CD14-positive monocyte (primary cell): ENCODE measurements at regions not wholly inside any gene's neighbourhood (a gene's known extent, or its start where the extent isn't known, plus 50 kb on each side); places are given as distances from the start of the nearest gene placed in this dataset.

Experiments used
- DNase-seq, 3 donors: peaks; one replicate each; pipeline ENCODE4 v3.0.0-alpha.2; 2011 to 2022
- H2AFZ ChIP-seq: 2 replicates; pipeline ENCODE4 v1.6.0; 2012; ENCODE audit warnings: mild to moderate bottlenecking, low read depth, low read length, inconsistent platforms; ENCODE audit not compliant: insufficient read depth, poor library complexity, severe bottlenecking
- H3K27ac ChIP-seq, 2 donors: 1 replicate in 1 of 2; 2 replicates in 1 of 2; pipeline ENCODE4 v1.5.1; 2012 to 2013; ENCODE audit warnings: low read length in 2 of 2, control low read depth in 1 of 2, inconsistent platforms in 1 of 2, low read depth in 1 of 2, mild to moderate bottlenecking in 1 of 2
- H3K27me3 ChIP-seq, 2 donors: one replicate each; pipeline versions ENCODE4 v1.6.0 to v1.6.1; 2011 to 2013; ENCODE audit warnings: low read length in 2 of 2; ENCODE audit not compliant: control insufficient read depth in 2 of 2, insufficient read depth in 2 of 2
- H3K36me3 ChIP-seq, 2 donors: replicated peaks in 1 of 2; 1 replicate in 1 of 2; 2 replicates in 1 of 2; pipeline versions ENCODE4 v1.5.1 to v1.6.1; 2012 to 2013; ENCODE audit warnings: low read length in 2 of 2, control low read depth in 1 of 2, inconsistent platforms in 1 of 2, mild to moderate bottlenecking in 1 of 2; ENCODE audit not compliant: insufficient read depth in 2 of 2, control insufficient read depth in 1 of 2
- H3K4me1 ChIP-seq, 2 donors: 1 replicate in 1 of 2; 2 replicates in 1 of 2; pipeline versions ENCODE4 v1.5.1 to v1.6.1; 2012 to 2013; ENCODE audit warnings: low read length in 2 of 2, control low read depth in 1 of 2, inconsistent platforms in 1 of 2, mild to moderate bottlenecking in 1 of 2, moderate library complexity in 1 of 2; ENCODE audit not compliant: insufficient read depth in 2 of 2, control insufficient read depth in 1 of 2
- H3K4me2 ChIP-seq: replicated peaks from 2 replicates; pipeline ENCODE3; 2012; ENCODE audit warnings: low read length, moderate library complexity, mild to moderate bottlenecking; ENCODE audit not compliant: poor library complexity, severe bottlenecking; ENCODE audit errors: extremely low read depth
- H3K4me3 ChIP-seq, 3 experiments: fragments of 200-600 bp in 1 of 3; sonication (generic) in 1 of 3; replicated peaks in 1 of 3; 1 replicate in 2 of 3; 2 replicates in 1 of 3; pipeline ENCODE4 v1.5.1; 2011 to 2013; ENCODE audit warnings: low read length in 3 of 3, mild to moderate bottlenecking in 3 of 3, control low read depth in 2 of 3, low read depth in 2 of 3, inconsistent platforms in 1 of 3, moderate library complexity in 1 of 3
- H3K79me2 ChIP-seq: 2 replicates; pipeline ENCODE4 v1.6.0; 2012; ENCODE audit warnings: mild to moderate bottlenecking, control low read depth, inconsistent platforms, low read length, moderate library complexity; ENCODE audit not compliant: insufficient read depth
- H3K9ac ChIP-seq: 2 replicates; pipeline ENCODE4 v1.6.0; 2017; ENCODE audit warnings: low read length, mild to moderate bottlenecking; ENCODE audit not compliant: insufficient read depth, poor library complexity, severe bottlenecking
- H3K9me3 ChIP-seq, 2 donors: replicated peaks in 1 of 2; 1 replicate in 1 of 2; 2 replicates in 1 of 2; pipeline versions ENCODE4 v1.5.1 to v1.6.1; 2012 to 2013; ENCODE audit warnings: low read length in 2 of 2, control low read depth in 1 of 2; ENCODE audit not compliant: control insufficient read depth in 1 of 2, insufficient read depth in 1 of 2
- H4K20me1 ChIP-seq: 2 replicates; pipeline ENCODE4 v1.6.0; 2012; ENCODE audit warnings: mild to moderate bottlenecking, low read length, control low read depth, moderate library complexity; ENCODE audit not compliant: insufficient read depth
- H3K27ac Mint-ChIP-seq, 7 donors: one replicate each; pipeline ENCODE4 v1.8.0; 2020; ENCODE audit warnings: mild to moderate bottlenecking in 7 of 7, mixed read lengths in 7 of 7, moderate library complexity in 6 of 7, inconsistent platforms in 2 of 7
- H3K27me3 Mint-ChIP-seq, 3 donors: one replicate each; pipeline ENCODE4 v1.8.0; 2021 to 2022; ENCODE audit warnings: low read depth in 3 of 3, mild to moderate bottlenecking in 3 of 3, mixed read lengths in 3 of 3, moderate library complexity in 3 of 3, inconsistent platforms in 1 of 3
- H3K36me3 Mint-ChIP-seq, 2 donors: one replicate each; pipeline ENCODE4 v1.8.0; 2020; ENCODE audit warnings: mixed read lengths in 2 of 2, inconsistent platforms in 1 of 2, mild to moderate bottlenecking in 1 of 2
- H3K4me1 Mint-ChIP-seq: one replicate; pipeline ENCODE4 v1.8.0; 2020; ENCODE audit warnings: mild to moderate bottlenecking, mixed read lengths
- H3K4me3 Mint-ChIP-seq, 2 donors: one replicate each; pipeline ENCODE4 v1.8.0; 2020; ENCODE audit warnings: mild to moderate bottlenecking in 2 of 2, mixed read lengths in 2 of 2, moderate library complexity in 1 of 2
- H3K9me3 Mint-ChIP-seq, 7 donors: one replicate each; pipeline ENCODE4 v1.8.0; 2020 to 2022; ENCODE audit warnings: mixed read lengths in 7 of 7, mild to moderate bottlenecking in 6 of 7, moderate library complexity in 6 of 7, inconsistent platforms in 2 of 7
- CTCF ChIP-seq: fragments of 200-600 bp; IDR thresholded peaks from one replicate; pipeline ENCODE4 v1.8.0; 2022; ENCODE audit warnings: antibody characterized with exemption, mild to moderate bottlenecking
- WGBS: methylation state at CpG from one replicate; pipeline ENCODE4 v1.1.5; 2013; ENCODE audit warnings: missing lambda C conversion rate; ENCODE audit not compliant: insufficient coverage; 5-methylcytosine and 5-hydroxymethylcytosine counted together
- intact Hi-C, 2 donors: fragments of 100-400 bp; cut with micrococcal nuclease; formaldehyde crosslinking; loops; one replicate each; pipeline versions ENCODE4 v1.15.0 to v1.15.1; 2023

- Histone ChIP-seq H3K9me3 (no peaks in the 10 kb centered on the region), H3K27me3 (peaks cover 0 to 38% of the 10 kb centered on the region in 2 donors), H3K4me1 (no peaks in the 10 kb centered on the region), H3K79me2 (no peaks in the 10 kb centered on the region), H3K4me2 (no peak overlapping the region), H4K20me1 (no peaks in the 10 kb centered on the region), H2AFZ (no peak overlapping the region), H3K4me3 (no peak overlapping the region), H3K9ac (no peak overlapping the region), H3K27ac (no peak overlapping the region), H3K36me3 (no peaks in the 10 kb centered on the region)
- 100% methylated on average over 1 of the region's 4 CpGs for WGBS
- intact Hi-C loops: no loop called here
- peaks cover 0 to 2% (median 0%) of the 10 kb centered on the region in 7 donors for H3K9me3 Mint-ChIP-seq
- DNase-seq: no peak
- peaks cover 4% of the 10 kb centered on the region for H3K4me1 Mint-ChIP-seq
- H3K4me3 Mint-ChIP-seq: no peak overlapping the region
- peaks cover 0 to 36% (median 2%) of the 10 kb centered on the region in 3 donors for H3K27me3 Mint-ChIP-seq
- no peaks in the 10 kb centered on the region for H3K36me3 Mint-ChIP-seq
- no peak for TF ChIP-seq CTCF
- no peak overlapping the region for H3K27ac Mint-ChIP-seq
Measured at GRCh38 chrX:13476384-13476783, 93.0 kb upstream of the EGFL6 start.

- H3K79me2 ChIP-seq: no peaks in the 10 kb centered on the region
- no peaks in the 10 kb centered on the region for H3K9me3 ChIP-seq
- H3K4me1 ChIP-seq: no peaks in the 10 kb centered on the region
- no peak overlapping the region for H3K9ac ChIP-seq
- DNase-seq: no peak
- no peak overlapping the region for H2AFZ ChIP-seq
- H3K4me3 ChIP-seq: no peak overlapping the region
- Mint-ChIP-seq H3K4me1 (peaks cover 4% of the 10 kb centered on the region), H3K27me3 (peaks cover 0 to 41% (median 3%) of the 10 kb centered on the region in 3 donors), H3K9me3 (peaks cover 0 to 2% (median 0%) of the 10 kb centered on the region in 7 donors), H3K27ac (peak overlapping the region in 1 of 7 donors; percentile 69), H3K36me3 (no peaks in the 10 kb centered on the region), H3K4me3 (no peak overlapping the region)
- no peak for TF ChIP-seq CTCF
- no peaks in the 10 kb centered on the region for H3K36me3 ChIP-seq
- intact Hi-C loops: no loop called here
- no peak overlapping the region for H3K4me2 ChIP-seq
- H3K27me3 ChIP-seq: peaks cover 0 to 37% of the 10 kb centered on the region in 2 donors
- H3K27ac ChIP-seq: no peak overlapping the region
- WGBS: no CpG with 5 or more reads among the region's 4 CpGs
- H4K20me1 ChIP-seq: no peaks in the 10 kb centered on the region
Measured at GRCh38 chrX:13474164-13474516, 95.3 kb upstream of the EGFL6 start.
